ENCODE measurements at regions not wholly inside any gene's neighbourhood (a gene's known extent, or its start where the extent isn't known, plus 50 kb on each side); places are given as distances from the start of the nearest gene placed in this dataset.

DNA sequence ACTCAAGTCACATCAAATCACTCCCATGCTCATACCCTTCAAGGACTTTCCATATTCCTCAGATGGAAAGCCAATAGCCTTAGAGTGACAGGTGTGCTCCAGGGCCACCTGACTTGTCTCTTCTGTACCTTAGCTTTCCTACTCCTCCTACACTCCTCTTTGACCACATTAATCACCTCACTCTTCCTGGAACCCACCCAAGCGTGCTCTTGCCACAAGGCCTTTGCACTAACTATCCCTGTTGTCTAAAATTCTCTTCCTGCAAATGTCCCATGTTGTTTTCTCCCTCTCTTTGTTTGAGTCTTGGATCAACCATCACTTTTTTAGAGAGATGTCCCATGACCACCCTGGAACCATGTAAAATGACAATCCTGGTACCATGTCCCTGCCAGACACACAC lies 244.1 kb downstream of the AASDHPPT start:
- TF ChIP-seq, protein P1, sequence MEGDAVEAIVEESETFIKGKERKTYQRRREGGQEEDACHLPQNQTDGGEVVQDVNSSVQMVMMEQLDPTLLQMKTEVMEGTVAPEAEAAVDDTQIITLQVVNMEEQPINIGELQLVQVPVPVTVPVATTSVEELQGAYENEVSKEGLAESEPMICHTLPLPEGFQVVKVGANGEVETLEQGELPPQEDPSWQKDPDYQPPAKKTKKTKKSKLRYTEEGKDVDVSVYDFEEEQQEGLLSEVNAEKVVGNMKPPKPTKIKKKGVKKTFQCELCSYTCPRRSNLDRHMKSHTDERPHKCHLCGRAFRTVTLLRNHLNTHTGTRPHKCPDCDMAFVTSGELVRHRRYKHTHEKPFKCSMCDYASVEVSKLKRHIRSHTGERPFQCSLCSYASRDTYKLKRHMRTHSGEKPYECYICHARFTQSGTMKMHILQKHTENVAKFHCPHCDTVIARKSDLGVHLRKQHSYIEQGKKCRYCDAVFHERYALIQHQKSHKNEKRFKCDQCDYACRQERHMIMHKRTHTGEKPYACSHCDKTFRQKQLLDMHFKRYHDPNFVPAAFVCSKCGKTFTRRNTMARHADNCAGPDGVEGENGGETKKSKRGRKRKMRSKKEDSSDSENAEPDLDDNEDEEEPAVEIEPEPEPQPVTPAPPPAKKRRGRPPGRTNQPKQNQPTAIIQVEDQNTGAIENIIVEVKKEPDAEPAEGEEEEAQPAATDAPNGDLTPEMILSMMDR (IDR thresholded peaks at IDR 0.05) = no peak
- TF ChIP-seq POLR2A (IDR thresholded peaks at IDR 0.05) = no peak

Data from breast epithelium (tissue), 3 donors.